Activated naive CD4-positive, alpha-beta T cell treated with anti-CD3 and anti-CD28 coated beads, Interleukin-2, amount 50 U/mL, for 72 hours (primary cell): ENCODE measurements at regions not wholly inside any gene's neighbourhood (a gene's known extent, or its start where the extent isn't known, plus 50 kb on each side); places are given as distances from the start of the nearest gene placed in this dataset.

ENCODE experiments used
- ATAC-seq, 2 donors: fragments of 150-1000 bp; cut with Tn5 transposase; 2 replicates each; pipeline ENCODE4 v1.10.0; 2021; ENCODE audit warnings: mild to moderate bottlenecking in 2 of 2, moderate library complexity in 2 of 2
- DNase-seq, 2 donors: peaks; one replicate each; pipeline ENCODE4 v3.0.0; 2021 to 2022; ENCODE audit warnings: low spot score in 2 of 2
- H3K27ac Mint-ChIP-seq, 2 donors: one replicate each; pipeline ENCODE4 v1.8.0; 2022; ENCODE audit warnings: mild to moderate bottlenecking in 2 of 2, mixed read lengths in 2 of 2
- H3K36me3 Mint-ChIP-seq, 2 donors: one replicate each; pipeline ENCODE4 v1.8.0; 2022; ENCODE audit warnings: mixed read lengths in 2 of 2
- H3K9me3 Mint-ChIP-seq, 2 donors: one replicate each; pipeline ENCODE4 v1.8.0; 2022; ENCODE audit warnings: mixed read lengths in 2 of 2

- Mint-ChIP-seq H3K36me3 (no peaks in the 10 kb centered on the region), H3K9me3 (peaks cover 0 to under 1% of the 10 kb centered on the region in 2 donors), H3K27ac (no peak overlapping the region)
- ATAC-seq, result no peak
- no peak for DNase-seq
Observed at GRCh38 chr4:176886135-176886534, 93.4 kb upstream of the VEGFC start.

- no peaks in the 10 kb centered on the region for H3K9me3 Mint-ChIP-seq
Observed at GRCh38 chr4:176889776-176890175, 97.1 kb upstream of the VEGFC start.

GRCh38 chr4:176894498-176894897, 101.8 kb upstream of the VEGFC start:
- H3K36me3 Mint-ChIP-seq, result no peaks in the 10 kb centered on the region
- H3K27ac Mint-ChIP-seq, result no peak overlapping the region
- H3K9me3 Mint-ChIP-seq, result peaks cover 0 to 3% of the 10 kb centered on the region in 2 donors
- DNase-seq (no peak), ATAC-seq (no peak)

More at GRCh38 chr4:176889776-176890175, 97.1 kb upstream of the VEGFC start:
- DNase-seq (no peak), ATAC-seq (no peak)
- no peak overlapping the region for H3K27ac Mint-ChIP-seq
- no peaks in the 10 kb centered on the region for H3K36me3 Mint-ChIP-seq

GRCh38 chr4:176896211-176896610, 103.5 kb upstream of the VEGFC start:
- no peak for ATAC-seq
- no peak overlapping the region for H3K27ac Mint-ChIP-seq
- H3K36me3 Mint-ChIP-seq, result no peaks in the 10 kb centered on the region
- DNase-seq, result no peak
- H3K9me3 Mint-ChIP-seq, result peaks cover 3 to 4% of the 10 kb centered on the region in 2 donors

- H3K36me3 Mint-ChIP-seq, result no peaks in the 10 kb centered on the region
- no peak overlapping the region for H3K27ac Mint-ChIP-seq
- ATAC-seq (no peak), DNase-seq (no peak)
- H3K9me3 Mint-ChIP-seq, result peaks cover 3 to 4% of the 10 kb centered on the region in 2 donors
Observed at GRCh38 chr4:176897226-176897625, 104.5 kb upstream of the VEGFC start.

GRCh38 chr4:176898791-176899190, 106.1 kb upstream of the VEGFC start:
- H3K9me3 Mint-ChIP-seq, result peaks cover 3 to 4% of the 10 kb centered on the region in 2 donors
- no peaks in the 10 kb centered on the region for H3K36me3 Mint-ChIP-seq
- DNase-seq (no peak), ATAC-seq (no peak)
- no peak overlapping the region for H3K27ac Mint-ChIP-seq

- DNase-seq, result no peak
- H3K36me3 Mint-ChIP-seq, result no peaks in the 10 kb centered on the region
- peaks cover 3 to 4% of the 10 kb centered on the region in 2 donors for H3K9me3 Mint-ChIP-seq
- peak; percentile 88 to 97 for ATAC-seq
- H3K27ac Mint-ChIP-seq, result no peak overlapping the region
Observed at GRCh38 chr4:176902710-176903323, 110.1 kb upstream of the VEGFC start.

GRCh38 chr4:176906709-176907108, 114.0 kb upstream of the VEGFC start:
- Mint-ChIP-seq H3K9me3 (peaks cover under 1 to 7% of the 10 kb centered on the region in 2 donors), H3K27ac (no peak overlapping the region), H3K36me3 (peaks cover 0 to 2% of the 10 kb centered on the region in 2 donors)
- DNase-seq (no peak), ATAC-seq (no peak)

GRCh38 chr4:176910646-176911045, 117.9 kb upstream of the VEGFC start:
- Mint-ChIP-seq H3K9me3 (peaks cover 34 to 35% of the 10 kb centered on the region in 2 donors), H3K36me3 (peaks cover 0 to 6% of the 10 kb centered on the region in 2 donors), H3K27ac (no peak overlapping the region)
- ATAC-seq (no peak), DNase-seq (no peak)

- H3K9me3 Mint-ChIP-seq, result peaks cover 15% of the 10 kb centered on the region in 2 donors
- H3K36me3 Mint-ChIP-seq, result no peaks in the 10 kb centered on the region
- no peak overlapping the region for H3K27ac Mint-ChIP-seq
- ATAC-seq, result no peak
- no peak for DNase-seq
Observed at GRCh38 chr4:176919631-176920030, 126.9 kb upstream of the VEGFC start.

GRCh38 chr4:176920694-176921093, 128.0 kb upstream of the VEGFC start:
- DNase-seq (no peak), ATAC-seq (no peak)
- no peak overlapping the region for H3K27ac Mint-ChIP-seq
- H3K9me3 Mint-ChIP-seq, result peaks cover 5 to 8% of the 10 kb centered on the region in 2 donors
- no peaks in the 10 kb centered on the region for H3K36me3 Mint-ChIP-seq

GRCh38 chr4:176921256-176921655, 128.5 kb upstream of the VEGFC start:
- ATAC-seq, result no peak
- Mint-ChIP-seq H3K36me3 (no peaks in the 10 kb centered on the region), H3K9me3 (peaks cover 4 to 7% of the 10 kb centered on the region in 2 donors), H3K27ac (no peak overlapping the region)
- DNase-seq, result no peak

- Mint-ChIP-seq H3K9me3 (peaks cover 0 to 3% of the 10 kb centered on the region in 2 donors), H3K27ac (no peak overlapping the region), H3K36me3 (no peaks in the 10 kb centered on the region)
- DNase-seq, result no peak
- ATAC-seq, result no peak
Observed at GRCh38 chr4:176924238-176924637, 131.5 kb upstream of the VEGFC start.

- DNase-seq (no peak), ATAC-seq (no peak)
- Mint-ChIP-seq H3K27ac (no peak overlapping the region), H3K9me3 (no peaks in the 10 kb centered on the region), H3K36me3 (no peaks in the 10 kb centered on the region)
Observed at GRCh38 chr4:176925962-176926361, 133.2 kb upstream of the VEGFC start.

GRCh38 chr4:176927117-176927516, 134.4 kb upstream of the VEGFC start:
- no peak for ATAC-seq
- Mint-ChIP-seq H3K36me3 (no peaks in the 10 kb centered on the region), H3K9me3 (no peaks in the 10 kb centered on the region), H3K27ac (no peak overlapping the region)
- no peak for DNase-seq

GRCh38 chr4:176927664-176928063, 134.9 kb upstream of the VEGFC start:
- ATAC-seq, result no peak
- Mint-ChIP-seq H3K27ac (no peak overlapping the region), H3K9me3 (no peaks in the 10 kb centered on the region), H3K36me3 (no peaks in the 10 kb centered on the region)
- no peak for DNase-seq

GRCh38 chr4:176939445-176939844, 146.7 kb upstream of the VEGFC start:
- H3K36me3 Mint-ChIP-seq, result peaks cover 0 to 10% of the 10 kb centered on the region in 2 donors
- no peak for DNase-seq
- peaks cover 0 to 7% of the 10 kb centered on the region in 2 donors for H3K9me3 Mint-ChIP-seq

GRCh38 chr4:176945334-176945733, 152.6 kb upstream of the VEGFC start:
- DNase-seq, result no peak
- no peak for ATAC-seq
- no peak overlapping the region for H3K27ac Mint-ChIP-seq
- H3K9me3 Mint-ChIP-seq, result no peaks in the 10 kb centered on the region
- peaks cover 0 to 10% of the 10 kb centered on the region in 2 donors for H3K36me3 Mint-ChIP-seq

More at GRCh38 chr4:176939445-176939844, 146.7 kb upstream of the VEGFC start:
- no peak for ATAC-seq
- no peak overlapping the region for H3K27ac Mint-ChIP-seq
